ENCODE measurements at regions not wholly inside any gene's neighbourhood (a gene's known extent, or its start where the extent isn't known, plus 50 kb on each side); places are given as distances from the start of the nearest gene placed in this dataset.

DNA sequence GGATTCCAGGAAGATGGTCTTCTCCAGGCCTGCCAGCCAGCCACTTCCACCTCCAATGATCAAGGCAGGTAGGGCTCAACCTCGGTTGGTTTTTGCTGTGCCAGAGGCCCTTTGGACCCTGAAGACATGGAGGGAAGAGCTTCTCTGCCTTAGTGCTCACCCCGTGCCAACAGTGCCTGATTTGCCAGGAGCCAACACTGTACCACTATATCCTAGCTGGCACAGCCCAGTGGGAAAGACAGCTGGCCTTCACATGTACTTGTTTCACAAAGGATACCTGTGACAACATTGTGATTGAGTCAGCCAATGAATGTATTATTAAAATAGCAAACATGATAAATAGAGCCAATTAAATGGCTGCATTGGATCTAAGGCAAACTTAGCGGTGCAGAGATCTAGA, 51.9 kb upstream of the PRPS1 start:
- no peak for TF ChIP-seq POLR2A (IDR thresholded peaks at IDR 0.05)
- TF ChIP-seq, protein P1, sequence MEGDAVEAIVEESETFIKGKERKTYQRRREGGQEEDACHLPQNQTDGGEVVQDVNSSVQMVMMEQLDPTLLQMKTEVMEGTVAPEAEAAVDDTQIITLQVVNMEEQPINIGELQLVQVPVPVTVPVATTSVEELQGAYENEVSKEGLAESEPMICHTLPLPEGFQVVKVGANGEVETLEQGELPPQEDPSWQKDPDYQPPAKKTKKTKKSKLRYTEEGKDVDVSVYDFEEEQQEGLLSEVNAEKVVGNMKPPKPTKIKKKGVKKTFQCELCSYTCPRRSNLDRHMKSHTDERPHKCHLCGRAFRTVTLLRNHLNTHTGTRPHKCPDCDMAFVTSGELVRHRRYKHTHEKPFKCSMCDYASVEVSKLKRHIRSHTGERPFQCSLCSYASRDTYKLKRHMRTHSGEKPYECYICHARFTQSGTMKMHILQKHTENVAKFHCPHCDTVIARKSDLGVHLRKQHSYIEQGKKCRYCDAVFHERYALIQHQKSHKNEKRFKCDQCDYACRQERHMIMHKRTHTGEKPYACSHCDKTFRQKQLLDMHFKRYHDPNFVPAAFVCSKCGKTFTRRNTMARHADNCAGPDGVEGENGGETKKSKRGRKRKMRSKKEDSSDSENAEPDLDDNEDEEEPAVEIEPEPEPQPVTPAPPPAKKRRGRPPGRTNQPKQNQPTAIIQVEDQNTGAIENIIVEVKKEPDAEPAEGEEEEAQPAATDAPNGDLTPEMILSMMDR (IDR thresholded peaks at IDR 0.05) = no peak
